ENCODE measurements at regions not wholly inside any gene's neighbourhood (a gene's known extent, or its start where the extent isn't known, plus 50 kb on each side); places are given as distances from the start of the nearest gene placed in this dataset.

GRCh38 chr4:129167640-129168260 is 71.8 kb downstream of the C4orf33 start:
- Mint-ChIP-seq H3K36me3 (ENCODE audit: unreplicated experiment) (no peaks in the 10 kb centered on the region), H3K9me3 (ENCODE audit: unreplicated experiment) (peaks cover 5% of the 10 kb centered on the region), H3K4me3 (ENCODE audit: unreplicated experiment) (no peak overlapping the region), H3K27me3 (ENCODE audit: unreplicated experiment) (peaks cover 31% of the 10 kb centered on the region), H3K27ac (ENCODE audit: unreplicated experiment) (no peak overlapping the region), H3K4me1 (ENCODE audit: unreplicated experiment) (no peaks in the 10 kb centered on the region)
- no peak for TF ChIP-seq CTCF (IDR thresholded peaks at IDR 0.05)
- no peak for DNase-seq (ENCODE audit: extremely low spot score, unreplicated experiment)

GRCh38 chr4:129172181-129172580 is 76.2 kb downstream of the C4orf33 start:
- H3K9me3 Mint-ChIP-seq (ENCODE audit: unreplicated experiment): peaks cover 5% of the 10 kb centered on the region
- no peak overlapping the region for H3K27ac Mint-ChIP-seq (ENCODE audit: unreplicated experiment)
- DNase-seq (ENCODE audit: extremely low spot score, unreplicated experiment): no peak

GRCh38 chr4:129176864-129177263 is 80.9 kb downstream of the C4orf33 start:
- Mint-ChIP-seq H3K4me1 (ENCODE audit: unreplicated experiment) (peaks cover 17% of the 10 kb centered on the region), H3K27me3 (ENCODE audit: unreplicated experiment) (no peaks in the 10 kb centered on the region), H3K9me3 (ENCODE audit: unreplicated experiment) (peaks cover 5% of the 10 kb centered on the region)

More at GRCh38 chr4:129172181-129172580, 76.2 kb downstream of the C4orf33 start:
- Mint-ChIP-seq H3K36me3 (ENCODE audit: unreplicated experiment) (no peaks in the 10 kb centered on the region), H3K27me3 (ENCODE audit: unreplicated experiment) (peaks cover 21% of the 10 kb centered on the region), H3K4me1 (ENCODE audit: unreplicated experiment) (no peaks in the 10 kb centered on the region), H3K4me3 (ENCODE audit: unreplicated experiment) (no peak overlapping the region)
- TF ChIP-seq CTCF (IDR thresholded peaks at IDR 0.05): no peak

GRCh38 chr4:129179276-129179675 is 83.3 kb downstream of the C4orf33 start:
- H3K27ac Mint-ChIP-seq (ENCODE audit: unreplicated experiment): peak overlapping the region; percentile 52
- no peak for DNase-seq (ENCODE audit: extremely low spot score, unreplicated experiment)
- H3K36me3 Mint-ChIP-seq (ENCODE audit: unreplicated experiment): no peaks in the 10 kb centered on the region
- peaks cover 17% of the 10 kb centered on the region for H3K4me1 Mint-ChIP-seq (ENCODE audit: unreplicated experiment)
- no peak overlapping the region for H3K4me3 Mint-ChIP-seq (ENCODE audit: unreplicated experiment)
- H3K27me3 Mint-ChIP-seq (ENCODE audit: unreplicated experiment): no peaks in the 10 kb centered on the region
- H3K9me3 Mint-ChIP-seq (ENCODE audit: unreplicated experiment): peaks cover 3% of the 10 kb centered on the region
- TF ChIP-seq CTCF (IDR thresholded peaks at IDR 0.05): no peak

More at GRCh38 chr4:129176864-129177263, 80.9 kb downstream of the C4orf33 start:
- TF ChIP-seq CTCF (IDR thresholded peaks at IDR 0.05): no peak
- H3K36me3 Mint-ChIP-seq (ENCODE audit: unreplicated experiment): no peaks in the 10 kb centered on the region
- DNase-seq (ENCODE audit: extremely low spot score, unreplicated experiment): no peak
- H3K4me3 Mint-ChIP-seq (ENCODE audit: unreplicated experiment): no peak overlapping the region
- no peak overlapping the region for H3K27ac Mint-ChIP-seq (ENCODE audit: unreplicated experiment)

GRCh38 chr4:129189630-129190029 is 93.7 kb downstream of the C4orf33 start:
- Mint-ChIP-seq H3K27me3 (ENCODE audit: unreplicated experiment) (no peaks in the 10 kb centered on the region), H3K36me3 (ENCODE audit: unreplicated experiment) (no peaks in the 10 kb centered on the region), H3K27ac (ENCODE audit: unreplicated experiment) (no peak overlapping the region), H3K4me1 (ENCODE audit: unreplicated experiment) (peaks cover 13% of the 10 kb centered on the region), H3K9me3 (ENCODE audit: unreplicated experiment) (peaks cover 14% of the 10 kb centered on the region), H3K4me3 (ENCODE audit: unreplicated experiment) (no peak overlapping the region)
- no peak for TF ChIP-seq CTCF (IDR thresholded peaks at IDR 0.05)
- no peak for DNase-seq (ENCODE audit: extremely low spot score, unreplicated experiment)
